ENCODE measurements at regions not wholly inside any gene's neighbourhood (a gene's known extent, or its start where the extent isn't known, plus 50 kb on each side); places are given as distances from the start of the nearest gene placed in this dataset.

- no peaks in the 10 kb centered on the region for H3K4me1 ChIP-seq (ENCODE audit: control insufficient read depth in 2 of 2, insufficient read depth in 2 of 2, low read length in 2 of 2)
- ChIA-PET POLR2A (no interaction called here), CTCF (no interaction called here)
- Mint-ChIP-seq H3K36me3 (peaks cover 0 to 8% (median 0%) of the 10 kb centered on the region in 5 donors), H3K4me3 (no peak overlapping the region), H3K9me3 (peaks cover 0 to 20% (median 4%) of the 10 kb centered on the region in 11 donors), H3K27ac (no peak overlapping the region), H3K27me3 (no peaks in the 10 kb centered on the region), H3K4me1 (no peaks in the 10 kb centered on the region)
- no peak for ATAC-seq
- DNase-seq, result no peak
- intact Hi-C loops (cut with micrococcal nuclease), result no loop called here
- no peak overlapping the region for H3K27ac ChIP-seq (ENCODE audit: low read depth, low read length)
- no peaks in the 10 kb centered on the region for H3K36me3 ChIP-seq (ENCODE audit: control insufficient read depth in 2 of 3, insufficient read depth in 3 of 3, low read length in 3 of 3)
- H3K4me3 ChIP-seq (ENCODE audit: low read length), result no peak overlapping the region
- H3K9me3 ChIP-seq (ENCODE audit: control insufficient read depth in 2 of 3, low read length in 3 of 3), result no peaks in the 10 kb centered on the region
- H3K27me3 ChIP-seq (ENCODE audit: control insufficient read depth in 2 of 2, insufficient read depth in 2 of 2, low read length in 2 of 2), result no peaks in the 10 kb centered on the region
Measured at GRCh38 chr11:101182467-101182866, 52.9 kb upstream of the PGR start.

DNA sequence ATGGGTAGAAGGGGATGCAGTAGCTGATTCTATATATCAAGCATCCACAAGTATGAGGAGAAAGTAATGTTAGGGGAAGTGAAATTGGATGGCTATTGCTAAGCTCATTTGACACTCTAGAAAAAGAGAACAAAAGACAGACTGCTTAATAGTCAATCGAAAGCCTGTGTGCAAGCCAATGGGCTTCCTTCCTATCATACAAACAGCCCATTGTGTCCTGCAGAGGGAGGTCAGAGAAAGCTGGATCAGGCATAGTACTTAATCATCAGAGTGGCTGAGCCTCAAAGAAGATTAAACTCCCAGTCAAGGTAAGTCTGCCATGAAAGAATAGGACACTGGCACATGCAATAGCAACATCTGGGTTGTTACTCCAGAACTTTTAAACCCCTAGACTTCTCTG lies 50.9 kb upstream of the PGR start:
- Mint-ChIP-seq H3K27me3 (no peaks in the 10 kb centered on the region), H3K36me3 (peaks cover 0 to 8% (median 0%) of the 10 kb centered on the region in 5 donors), H3K9me3 (peaks cover 0 to 24% (median 4%) of the 10 kb centered on the region in 11 donors), H3K4me3 (no peak overlapping the region), H3K27ac (no peak overlapping the region), H3K4me1 (no peaks in the 10 kb centered on the region)
- DNase-seq, result no peak
- ChIA-PET CTCF (no interaction called here), POLR2A (no interaction called here)
- no peak for ATAC-seq
- Histone ChIP-seq H3K4me1 (ENCODE audit: control insufficient read depth in 2 of 2, insufficient read depth in 2 of 2, low read length in 2 of 2) (no peaks in the 10 kb centered on the region), H3K36me3 (ENCODE audit: control insufficient read depth in 2 of 3, insufficient read depth in 3 of 3, low read length in 3 of 3) (no peaks in the 10 kb centered on the region), H3K27ac (ENCODE audit: low read depth, low read length) (no peak overlapping the region), H3K4me3 (ENCODE audit: low read length) (no peak overlapping the region), H3K27me3 (ENCODE audit: control insufficient read depth in 2 of 2, insufficient read depth in 2 of 2, low read length in 2 of 2) (no peaks in the 10 kb centered on the region), H3K9me3 (ENCODE audit: control insufficient read depth in 2 of 3, low read length in 3 of 3) (no peaks in the 10 kb centered on the region)
- intact Hi-C loops (cut with micrococcal nuclease), result no loop called here

Data from naive thymus-derived CD4-positive, alpha-beta T cell (primary cell).